Panc1 (cell line): ENCODE measurements at regions not wholly inside any gene's neighbourhood (a gene's known extent, or its start where the extent isn't known, plus 50 kb on each side); places are given as distances from the start of the nearest gene placed in this dataset.
"Not testable (repeated sequence)": the region's sequence is repeated elsewhere in the genome, so short reads cannot be mapped to it uniquely, and the experiment has no call there.

Experiments
- ATAC-seq: fragments of 200-7000 bp; cut with Tn5 transposase; 2 replicates; pipeline ENCODE4 v1.9.1; 2020; ENCODE audit warnings: mild to moderate bottlenecking, moderate library complexity
- BruUV-seq: library from RNA; stranded (reverse); fragments of 400-500 nt; replicated peaks from 2 replicates; lab custom pipeline; 2021; lab: Mats Ljungman, UMichigan
- CTCF ChIA-PET: fragments of 300-600 bp; sonication (Branson Sonifier 250); formaldehyde crosslinking; loops from one replicate; lab custom pipeline; 2022; ENCODE audit warnings: antibody characterized with exemption; lab: Charles Lee
- POLR2A ChIA-PET: fragments of 300-600 bp; sonication (Branson Sonifier 250); formaldehyde crosslinking; loops from one replicate; lab custom pipeline; 2022; ENCODE audit warnings: antibody characterized with exemption; lab: Charles Lee
- DNase-seq: peaks from one replicate; pipeline ENCODE4 v3.0.0-alpha.2; 2010; ENCODE audit warnings: low read depth, low spot score
- H3K27ac ChIP-seq: 2 replicates; pipeline ENCODE4 v1.5.1; 2011; ENCODE audit warnings: mild to moderate bottlenecking, low read length, inconsistent platforms
- H3K27me3 ChIP-seq: fragments of 200-500 bp; sonication (Bioruptor generic); 2 replicates; pipeline ENCODE4 v1.6.0; 2014; ENCODE audit warnings: low read length, inconsistent platforms; ENCODE audit not compliant: control insufficient read depth, insufficient read depth
- H3K36me3 ChIP-seq: fragments of 200-500 bp; sonication (Bioruptor generic); 2 replicates; pipeline ENCODE4 v1.5.1; 2014; ENCODE audit warnings: inconsistent platforms, mild to moderate bottlenecking, low read length, moderate library complexity; ENCODE audit not compliant: control insufficient read depth, insufficient read depth
- H3K4me1 ChIP-seq: 2 replicates; pipeline ENCODE4 v1.5.1; 2011; ENCODE audit warnings: inconsistent platforms, mild to moderate bottlenecking, low read length, moderate library complexity; ENCODE audit not compliant: control insufficient read depth, insufficient read depth
- H3K4me3 ChIP-seq, 2 experiments: 2 replicates each; pipeline ENCODE4 v1.5.1; 2011 to 2012; ENCODE audit warnings: low read depth in 2 of 2, low read length in 2 of 2, mild to moderate bottlenecking in 2 of 2, inconsistent platforms in 1 of 2, moderate library complexity in 1 of 2
- H3K9me3 ChIP-seq: fragments of 200-500 bp; sonication (Bioruptor generic); 2 replicates; pipeline ENCODE4 v1.5.1; 2014; ENCODE audit warnings: low read depth, mild to moderate bottlenecking, inconsistent platforms, low read length, moderate library complexity; ENCODE audit not compliant: control insufficient read depth, insufficient read depth
- CTCF ChIP-seq: fragments of 450-650 bp; IDR thresholded peaks from 2 replicates; pipeline ENCODE4 v1.5.1; 2017; ENCODE audit warnings: mild to moderate bottlenecking
- POLR2AphosphoS5 ChIP-seq: IDR thresholded peaks from 2 replicates; pipeline ENCODE4 v1.6.1; 2012; ENCODE audit warnings: mild to moderate bottlenecking, low read depth, low read length, moderate library complexity
- REST ChIP-seq, 2 experiments: IDR thresholded peaks; 2 replicates each; pipeline ENCODE4 v1.6.1; 2011 to 2012; ENCODE audit warnings: low read depth in 2 of 2, control low read depth in 1 of 2, low read length in 1 of 2, mild to moderate bottlenecking in 1 of 2, moderate library complexity in 1 of 2; ENCODE audit not compliant: insufficient read depth in 1 of 2
- SIN3A ChIP-seq: IDR thresholded peaks from 2 replicates; pipeline ENCODE4 v1.6.1; 2012; ENCODE audit warnings: low read depth, mild to moderate bottlenecking, low read length, moderate library complexity, borderline replicate concordance; ENCODE audit not compliant: insufficient read depth
- TCF7L2 ChIP-seq: IDR thresholded peaks from 2 replicates; pipeline ENCODE4 v1.6.1; 2011; ENCODE audit warnings: mild to moderate bottlenecking, low read depth, low read length, inconsistent platforms
- in situ Hi-C: cut with HindIII; loops from 2 replicates; pipeline ENCODE4 v1.10.0; 2016; ENCODE audit warnings: low sequenced_read_pairs, low pct_unique_long_range_greater_than_20kb
- intact Hi-C: fragments of 100-400 bp; cut with micrococcal nuclease; formaldehyde crosslinking; loops from one replicate; pipeline ENCODE4 v1.10.0; 2022; ENCODE audit not compliant: unreplicated experiment

GRCh38 chr15:62906627-62907026, 135.9 kb upstream of the TPM1 start:
- intact Hi-C loops: no loop called here
- POLR2A ChIA-PET: no interaction called here
- no TSS peak for BruUV-seq
- CTCF ChIA-PET: no interaction called here
- H3K36me3 ChIP-seq: no peaks in the 10 kb centered on the region
- H3K9me3 ChIP-seq: no peaks in the 10 kb centered on the region
- H3K27ac ChIP-seq: no peak overlapping the region
- no peaks in the 10 kb centered on the region for H3K4me1 ChIP-seq
- DNase-seq: no peak
- no peak overlapping the region for H3K4me3 ChIP-seq
- H3K27me3 ChIP-seq: no peaks in the 10 kb centered on the region
- in situ Hi-C loops: no loop called here
- TF ChIP-seq SIN3A (no peak), TCF7L2 (no peak), POLR2AphosphoS5 (no peak), REST (IDR thresholded peaks at IDR 0.05; ENCODE audit: insufficient read depth in 1 of 2, low read depth in 2 of 2, low read length in 1 of 2) (no peak)
- ATAC-seq: no peak

- Histone ChIP-seq H3K4me3 (no peak overlapping the region), H3K36me3 (no peaks in the 10 kb centered on the region), H3K27me3 (no peaks in the 10 kb centered on the region), H3K4me1 (peaks cover under 1% of the 10 kb centered on the region; the same call in 1 of the 2 replicates), H3K27ac (no peak overlapping the region), H3K9me3 (no peaks in the 10 kb centered on the region)
- DNase-seq (no peak), ATAC-seq (no peak)
- TF ChIP-seq SIN3A (no peak), TCF7L2 (no peak), POLR2AphosphoS5 (no peak), REST (IDR thresholded peaks at IDR 0.05; ENCODE audit: insufficient read depth in 1 of 2, low read depth in 2 of 2, low read length in 1 of 2) (no peak), CTCF (no peak)
- BruUV-seq: no TSS peak
- in situ Hi-C loops: no loop called here
- intact Hi-C loops: no loop called here
- ChIA-PET POLR2A (no interaction called here), CTCF (no interaction called here)
Measured at GRCh38 chr15:62907275-62907674, 135.3 kb upstream of the TPM1 start.

- DNase-seq, CTCF ChIA-PET, ATAC-seq, in situ Hi-C loops, H3K36me3 ChIP-seq, H3K27me3 ChIP-seq, H3K27ac ChIP-seq, H3K4me3 ChIP-seq, H3K9me3 ChIP-seq, BruUV-seq, intact Hi-C loops, H3K4me1 ChIP-seq: not testable (repeated sequence)
- POLR2A ChIA-PET: interaction anchor here (0.7 kb wide), 1 partner anchor 10 kb away, joined by 3 read pairs; no protein-coding TSS in a partner anchor
Measured at GRCh38 chr15:62908341-62908740, 134.2 kb upstream of the TPM1 start.
